Neural progenitor cell (in vitro differentiated cells): ENCODE measurements at regions not wholly inside any gene's neighbourhood (a gene's known extent, or its start where the extent isn't known, plus 50 kb on each side); places are given as distances from the start of the nearest gene placed in this dataset.

Experiments used
- CTCF ChIP-seq: fragments of 200-600 bp; sonication (generic); IDR thresholded peaks from 2 replicates; pipeline ENCODE4 v1.5.1; 2017; ENCODE audit warnings: antibody characterized with exemption, mild to moderate bottlenecking
- EZH2 ChIP-seq: fragments of 200-600 bp; sonication (generic); IDR thresholded peaks from 2 replicates; pipeline ENCODE4 v1.6.1; 2017; ENCODE audit warnings: antibody characterized with exemption, mild to moderate bottlenecking, moderate library complexity

- TF ChIP-seq CTCF (no peak), EZH2 (no peak)
Measured at GRCh38 chr7:15845868-15846267, 159.4 kb upstream of the MEOX2 start.
